IMR-90 (cell line): ENCODE measurements at regions not wholly inside any gene's neighbourhood (a gene's known extent, or its start where the extent isn't known, plus 50 kb on each side); places are given as distances from the start of the nearest gene placed in this dataset.

ENCODE experiments used
- ATAC-seq: fragments of 200-7000 bp; cut with Tn5 transposase; 2 replicates; pipeline ENCODE4 v1.9.1; 2020; ENCODE audit warnings: low read depth, mild to moderate bottlenecking, moderate library complexity
- BruUV-seq: library from RNA; stranded (reverse); fragments of 400-500 nt; replicated peaks from 2 replicates; lab custom pipeline; 2021; lab: Mats Ljungman, UMichigan
- CTCF ChIA-PET: fragments of 300-600 bp; formaldehyde crosslinking; extraction: SDS; loops from one replicate; lab custom pipeline; 2021; ENCODE audit warnings: antibody characterized with exemption; lab: Yijun Ruan, JAX
- POLR2A ChIA-PET: fragments of 300-600 bp; sonication (Branson Sonifier 250); formaldehyde crosslinking; loops from one replicate; lab custom pipeline; 2022; ENCODE audit warnings: antibody characterized with exemption; ENCODE audit not compliant: unreplicated experiment; lab: Charles Lee
- DNase-seq: peaks from one replicate; pipeline ENCODE4 v3.0.0; 2013
- H2AFZ ChIP-seq: replicated peaks from 2 replicates; pipeline ENCODE3; 2013; ENCODE audit warnings: low read length, mild to moderate bottlenecking; ENCODE audit not compliant: poor library complexity
- H2AK5ac ChIP-seq: 2 replicates; pipeline ENCODE4 v1.6.1; 2013; ENCODE audit warnings: low read depth, low read length, inconsistent platforms
- H2AK9ac ChIP-seq: replicated peaks from 2 replicates; pipeline ENCODE3; 2013; ENCODE audit warnings: mild to moderate bottlenecking, low read depth, low read length, moderate library complexity; ENCODE audit not compliant: poor library complexity
- H2BK120ac ChIP-seq: 2 replicates; pipeline ENCODE4 v1.6.1; 2013; ENCODE audit warnings: low read depth, low read length, inconsistent platforms
- H2BK15ac ChIP-seq: 3 replicates; pipeline ENCODE4 v1.6.1; 2013; ENCODE audit warnings: low read depth, low read length, inconsistent platforms
- H2BK20ac ChIP-seq: 2 replicates; pipeline ENCODE4 v1.6.1; 2013; ENCODE audit warnings: low read depth, mild to moderate bottlenecking, inconsistent platforms, low read length, moderate library complexity
- H2BK5ac ChIP-seq: 2 replicates; pipeline ENCODE4 v1.6.1; 2013; ENCODE audit warnings: mild to moderate bottlenecking, low read depth, low read length, inconsistent platforms; ENCODE audit not compliant: poor library complexity, severe bottlenecking
- H3K14ac ChIP-seq: replicated peaks from 2 replicates; pipeline ENCODE4 v1.6.1; 2013; ENCODE audit warnings: low read depth, low read length, inconsistent platforms
- H3K18ac ChIP-seq: 2 replicates; pipeline ENCODE4 v1.6.1; 2013; ENCODE audit warnings: low read depth, low read length, control low read depth
- H3K23ac ChIP-seq: 2 replicates; pipeline ENCODE4 v1.6.1; 2013; ENCODE audit warnings: low read depth, low read length, inconsistent platforms
- H3K27ac ChIP-seq: 2 replicates; pipeline ENCODE4 v1.5.1; 2013; ENCODE audit warnings: mild to moderate bottlenecking, control low read depth, low read length; ENCODE audit not compliant: insufficient read depth
- H3K27me3 ChIP-seq: 2 replicates; pipeline ENCODE4 v1.6.1; 2013; ENCODE audit warnings: low read length; ENCODE audit not compliant: control insufficient read depth, insufficient read depth
- H3K36me3 ChIP-seq: 2 replicates; pipeline ENCODE4 v1.6.1; 2013; ENCODE audit warnings: low read length, mixed read lengths; ENCODE audit not compliant: control insufficient read depth, insufficient read depth
- H3K4ac ChIP-seq: 2 replicates; pipeline ENCODE4 v1.6.1; 2013; ENCODE audit warnings: low read depth, low read length, inconsistent platforms
- H3K4me1 ChIP-seq: 2 replicates; pipeline ENCODE4 v1.6.1; 2013; ENCODE audit warnings: low read length, mixed read lengths; ENCODE audit not compliant: control insufficient read depth, insufficient read depth
- H3K4me2 ChIP-seq: 2 replicates; pipeline ENCODE4 v1.6.1; 2013; ENCODE audit warnings: low read depth, mild to moderate bottlenecking, control low read depth, low read length, moderate library complexity
- H3K4me3 ChIP-seq: 2 replicates; pipeline ENCODE4 v1.5.1; 2013; ENCODE audit warnings: low read depth, mild to moderate bottlenecking, control low read depth, low read length, moderate library complexity; ENCODE audit not compliant: insufficient read depth
- H3K56ac ChIP-seq: 2 replicates; pipeline ENCODE4 v1.6.1; 2013; ENCODE audit warnings: low read length, inconsistent platforms; ENCODE audit not compliant: insufficient read depth; ENCODE audit errors: extremely low read depth
- H3K79me1 ChIP-seq, 2 experiments: 2 replicates each; pipeline ENCODE4 v1.6.1; 2013; ENCODE audit warnings: low read length in 2 of 2, inconsistent platforms in 1 of 2, low read depth in 1 of 2
- H3K9ac ChIP-seq: 2 replicates; pipeline ENCODE4 v1.6.1; 2013; ENCODE audit warnings: low read depth, low read length, control low read depth
- H3K9me1 ChIP-seq: 2 replicates; pipeline ENCODE4 v1.6.1; 2013; ENCODE audit warnings: low read length, inconsistent platforms; ENCODE audit not compliant: insufficient read depth
- H3K9me3 ChIP-seq: 2 replicates; pipeline ENCODE4 v1.6.1; 2013; ENCODE audit warnings: low read length; ENCODE audit not compliant: control insufficient read depth, insufficient read depth
- H4K20me1 ChIP-seq: 2 replicates; pipeline ENCODE4 v1.6.1; 2013; ENCODE audit warnings: low read length, inconsistent platforms; ENCODE audit not compliant: insufficient read depth
- H4K5ac ChIP-seq: 2 replicates; pipeline ENCODE4 v1.6.1; 2013; ENCODE audit warnings: mild to moderate bottlenecking, low read depth, low read length, control low read depth
- H4K8ac ChIP-seq, 2 experiments: 2 replicates each; pipeline ENCODE4 v1.6.1; 2013; ENCODE audit warnings: low read depth in 2 of 2, low read length in 2 of 2, control low read depth in 1 of 2, inconsistent platforms in 1 of 2
- H4K91ac ChIP-seq: 2 replicates; pipeline ENCODE4 v1.6.1; 2013; ENCODE audit warnings: low read depth, low read length, inconsistent platforms; ENCODE audit not compliant: insufficient read depth
- BHLHE40 ChIP-seq: fragments of 150-350 bp; IDR thresholded peaks from 2 replicates; pipeline ENCODE4 v1.6.1; 2016; ENCODE audit warnings: mild to moderate bottlenecking, low read depth, low read length
- CEBPB ChIP-seq: IDR thresholded peaks from 2 replicates; pipeline ENCODE4 v1.6.1; 2012; ENCODE audit warnings: low read depth, low read length, improper control_type of control experiment
- CHD1 ChIP-seq: IDR thresholded peaks from 2 replicates; pipeline ENCODE4 v1.6.1; 2012; ENCODE audit warnings: low read depth, low read length, improper control_type of control experiment
- CTCF ChIP-seq: conservative IDR thresholded peaks from 2 replicates; pipeline ENCODE4 v1.5.1; 2012; ENCODE audit warnings: mild to moderate bottlenecking, low read depth, low read length, improper control_type of control experiment
- ELK1 ChIP-seq: fragments of 150-350 bp; IDR thresholded peaks from 2 replicates; pipeline ENCODE4 v1.6.1; 2016; ENCODE audit warnings: low read depth, mild to moderate bottlenecking, low read length, moderate library complexity, borderline replicate concordance
- FOS ChIP-seq: fragments of 150-350 bp; IDR thresholded peaks from 2 replicates; pipeline ENCODE4 v1.6.1; 2016; ENCODE audit warnings: low read depth, low read length
- MAFK ChIP-seq: IDR thresholded peaks from 2 replicates; pipeline ENCODE4 v1.6.1; 2012; ENCODE audit warnings: low read depth, low read length, improper control_type of control experiment
- MAZ ChIP-seq: IDR thresholded peaks from 2 replicates; pipeline ENCODE4 v1.6.1; 2012; ENCODE audit warnings: low read depth, mild to moderate bottlenecking, low read length, improper control_type of control experiment, moderate library complexity, borderline replicate concordance
- MXI1 ChIP-seq: IDR thresholded peaks from 2 replicates; pipeline ENCODE4 v1.6.1; 2012; ENCODE audit warnings: low read depth, mild to moderate bottlenecking, low read length, moderate library complexity, borderline replicate concordance
- NFE2L2 ChIP-seq: fragments of 150-350 bp; IDR thresholded peaks from 2 replicates; pipeline ENCODE4 v1.6.1; 2016; ENCODE audit warnings: low read depth, mild to moderate bottlenecking, low read length
- POLR2A ChIP-seq: IDR thresholded peaks from 2 replicates; pipeline ENCODE4 v1.6.1; 2012; ENCODE audit warnings: mild to moderate bottlenecking, low read depth, low read length
- RAD21 ChIP-seq: IDR thresholded peaks from 2 replicates; pipeline ENCODE4 v1.6.1; 2012; ENCODE audit warnings: low read length, improper control_type of control experiment
- RCOR1 ChIP-seq: IDR thresholded peaks from 2 replicates; pipeline ENCODE4 v1.6.1; 2012; ENCODE audit warnings: mild to moderate bottlenecking, low read length, improper control_type of control experiment; ENCODE audit not compliant: insufficient replicate concordance
- RFX5 ChIP-seq: IDR thresholded peaks from 2 replicates; pipeline ENCODE4 v1.8.0; 2012; ENCODE audit warnings: low read depth, mild to moderate bottlenecking, low read length, moderate library complexity
- SMC3 ChIP-seq: fragments of 150-350 bp; IDR thresholded peaks from 2 replicates; pipeline ENCODE4 v1.6.1; 2016; ENCODE audit warnings: low read depth, mild to moderate bottlenecking, antibody characterized with exemption, low read length, moderate library complexity
- USF2 ChIP-seq: fragments of 150-350 bp; IDR thresholded peaks from 2 replicates; pipeline ENCODE4 v1.6.1; 2017; ENCODE audit warnings: mild to moderate bottlenecking, antibody characterized with exemption, low read length, low read depth
- WGBS, 2 experiments: methylation state at CpG; one replicate each; pipeline versions ENCODE4 v1.1.5 to v1.1.7; 2013; ENCODE audit warnings: missing lambda C conversion rate in 2 of 2; ENCODE audit not compliant: insufficient read length in 1 of 2; ENCODE audit errors: extremely low coverage in 2 of 2; 5-methylcytosine and 5-hydroxymethylcytosine counted together
- dilution Hi-C: fragments of 300-500 bp; cut with HindIII; formaldehyde crosslinking; loops from one replicate; pipeline ENCODE4 v1.14.3; 2018; ENCODE audit warnings: low sequenced_read_pairs; ENCODE audit not compliant: unreplicated experiment
- in situ Hi-C: fragments of 300-500 bp; cut with MboI; formaldehyde crosslinking; loops from 3 replicates; pipeline ENCODE4 v1.14.3; 2019; ENCODE audit warnings: low sequenced_read_pairs, inconsistent platforms, mixed read lengths
- intact Hi-C: fragments of 100-400 bp; cut with micrococcal nuclease; formaldehyde crosslinking; loops from 2 replicates; pipeline ENCODE4 v1.10.0; 2022

GRCh38 chr20:40767615-40767924 is 78.5 kb upstream of the MAFB start:
- no peak overlapping the region for H4K8ac ChIP-seq
- no peak overlapping the region for H3K4ac ChIP-seq
- H3K4me1 ChIP-seq, result no peaks in the 10 kb centered on the region
- H3K27ac ChIP-seq, result no peak overlapping the region
- DNase-seq (no peak), ATAC-seq (no peak)
- H3K36me3 ChIP-seq, result no peaks in the 10 kb centered on the region
- H3K9me3 ChIP-seq, result no peaks in the 10 kb centered on the region
- no peaks in the 10 kb centered on the region; the same call in 1 of the 2 replicates for H3K27me3 ChIP-seq
- H4K20me1 ChIP-seq, result no peaks in the 10 kb centered on the region
- H2AK9ac ChIP-seq, result no peak overlapping the region
- H3K23ac ChIP-seq, result no peak overlapping the region
- no peak overlapping the region for H2AFZ ChIP-seq
- H2BK20ac ChIP-seq, result no peak overlapping the region
- H4K5ac ChIP-seq, result no peak overlapping the region
- ChIA-PET POLR2A (no interaction called here), CTCF (no interaction called here)
- no peak overlapping the region for H2BK120ac ChIP-seq
- no peak overlapping the region for H3K9ac ChIP-seq
- H3K18ac ChIP-seq, result no peak overlapping the region
- H2BK15ac ChIP-seq, result no peak overlapping the region
- intact Hi-C loops (no loop called here), dilution Hi-C loops (no loop called here), in situ Hi-C loops (no loop called here)
- TF ChIP-seq MAZ (no peak), NFE2L2 (no peak), USF2 (no peak), MAFK (no peak), CHD1 (no peak), CEBPB (no peak), POLR2A (no peak), ELK1 (no peak), RCOR1 (no peak), MXI1 (no peak), CTCF (no peak), RFX5 (no peak), RAD21 (no peak), SMC3 (no peak), FOS (no peak), BHLHE40 (no peak)
- no peak overlapping the region for H3K56ac ChIP-seq
- no peaks in the 10 kb centered on the region for H3K9me1 ChIP-seq
- no TSS peak for BruUV-seq
- no peaks in the 10 kb centered on the region for H3K79me1 ChIP-seq
- no peak overlapping the region for H3K4me2 ChIP-seq
- H2AK5ac ChIP-seq, result no peak overlapping the region
- H3K4me3 ChIP-seq, result no peak overlapping the region
- no peak overlapping the region for H3K14ac ChIP-seq
- no peak overlapping the region for H4K91ac ChIP-seq
- no CpG with 5 or more reads among the region's 3 CpGs for WGBS, 2 experiments
- no peak overlapping the region for H2BK5ac ChIP-seq
